Mesendoderm (in vitro differentiated cells): ENCODE measurements at regions not wholly inside any gene's neighbourhood (a gene's known extent, or its start where the extent isn't known, plus 50 kb on each side); places are given as distances from the start of the nearest gene placed in this dataset.

Source experiments
- DNase-seq: peaks from one replicate; pipeline ENCODE4 v3.0.0; 2013
- H2AK5ac ChIP-seq: 2 replicates; pipeline ENCODE4 v1.6.1; 2013; ENCODE audit warnings: low read length, inconsistent platforms
- H2BK120ac ChIP-seq: 2 replicates; pipeline ENCODE4 v1.6.1; 2013; ENCODE audit warnings: low read depth, mild to moderate bottlenecking, low read length, moderate library complexity, mixed read lengths
- H2BK15ac ChIP-seq: replicated peaks from 2 replicates; pipeline ENCODE4 v1.6.1; 2013; ENCODE audit warnings: low read depth, mild to moderate bottlenecking, moderate library complexity
- H2BK5ac ChIP-seq: 2 replicates; pipeline ENCODE4 v1.6.1; 2013; ENCODE audit warnings: low read length, inconsistent platforms
- H3K18ac ChIP-seq: 2 replicates; pipeline ENCODE4 v1.6.1; 2013; ENCODE audit warnings: mild to moderate bottlenecking, low read length, mixed read lengths
- H3K23ac ChIP-seq: one replicate; pipeline ENCODE4 v1.6.1; 2013; ENCODE audit warnings: low read length
- H3K27ac ChIP-seq: 2 replicates; pipeline ENCODE4 v1.5.1; 2013; ENCODE audit warnings: low read depth, mild to moderate bottlenecking, inconsistent platforms, low read length, moderate library complexity
- H3K27me3 ChIP-seq: 2 replicates; pipeline ENCODE4 v1.6.1; 2013; ENCODE audit warnings: low read length, control low read depth, mild to moderate bottlenecking, inconsistent platforms; ENCODE audit not compliant: insufficient read depth, poor library complexity
- H3K36me3 ChIP-seq: 2 replicates; pipeline ENCODE4 v1.6.1; 2013; ENCODE audit warnings: low read length, inconsistent platforms; ENCODE audit not compliant: control insufficient read depth, insufficient read depth
- H3K4ac ChIP-seq: one replicate; pipeline ENCODE4 v1.6.1; 2013; ENCODE audit warnings: low read depth, mild to moderate bottlenecking, low read length, moderate library complexity
- H3K4me1 ChIP-seq: 2 replicates; pipeline ENCODE4 v1.6.1; 2013; ENCODE audit warnings: low read depth, low read length, inconsistent platforms; ENCODE audit not compliant: control insufficient read depth
- H3K4me2 ChIP-seq: 2 replicates; pipeline ENCODE4 v1.6.1; 2013; ENCODE audit warnings: low read length
- H3K4me3 ChIP-seq: 2 replicates; pipeline ENCODE4 v1.5.1; 2013; ENCODE audit warnings: mild to moderate bottlenecking, low read length
- H3K56ac ChIP-seq: one replicate; pipeline ENCODE4 v1.6.1; 2013; ENCODE audit warnings: low read length
- H3K79me1 ChIP-seq: 2 replicates; pipeline ENCODE4 v1.6.1; 2013; ENCODE audit warnings: low read length, inconsistent platforms
- H3K79me2 ChIP-seq: 2 replicates; pipeline ENCODE4 v1.6.1; 2013; ENCODE audit warnings: mild to moderate bottlenecking, low read length; ENCODE audit not compliant: control insufficient read depth, insufficient read depth
- H3K9ac ChIP-seq: 2 replicates; pipeline ENCODE4 v1.6.1; 2013; ENCODE audit warnings: low read length, inconsistent platforms
- H4K5ac ChIP-seq: one replicate; pipeline ENCODE4 v1.6.1; 2013; ENCODE audit warnings: low read length
- H4K8ac ChIP-seq: one replicate; pipeline ENCODE4 v1.6.1; 2013; ENCODE audit warnings: low read depth, mild to moderate bottlenecking, control low read depth, low read length, moderate library complexity
- WGBS: extraction: QIAGEN DNeasy Blood & Tissue Kit; methylation state at CpG from one replicate; pipeline ENCODE4 v1.1.7; 2013; ENCODE audit warnings: low lambda C conversion rate, missing lambda C conversion rate; ENCODE audit not compliant: insufficient coverage; ENCODE audit errors: extremely low coverage; 5-methylcytosine and 5-hydroxymethylcytosine counted together

DNA sequence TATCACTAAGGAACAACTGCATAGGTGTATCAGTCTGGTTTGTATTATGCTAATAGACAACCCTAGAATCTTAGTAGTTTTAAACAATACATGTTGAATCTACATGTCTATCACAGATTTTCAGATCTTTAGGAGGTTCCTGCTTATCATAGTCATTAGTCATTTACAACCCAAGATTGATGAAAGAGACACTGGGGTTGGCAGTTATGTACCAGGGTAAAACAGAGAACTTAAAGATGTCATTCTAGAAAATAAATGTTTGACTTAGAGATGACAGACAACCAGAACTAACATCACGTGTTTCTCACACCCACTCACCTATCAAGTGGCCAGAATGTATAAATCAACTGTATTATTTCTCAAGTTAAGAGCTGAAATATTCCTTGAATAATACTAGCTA, 181.9 kb downstream of the PABPC4L start:
- H2AK5ac ChIP-seq: no peak overlapping the region
- no peak overlapping the region for H3K4me3 ChIP-seq
- H3K27ac ChIP-seq: no peak overlapping the region
- no peak overlapping the region for H2BK5ac ChIP-seq
- H3K9ac ChIP-seq: no peak overlapping the region
- no peak overlapping the region for H3K4ac ChIP-seq
- H3K18ac ChIP-seq: no peak overlapping the region
- H3K27me3 ChIP-seq: no peaks in the 10 kb centered on the region
- no peaks in the 10 kb centered on the region for H3K79me2 ChIP-seq
- no peak overlapping the region for H4K5ac ChIP-seq
- no peaks in the 10 kb centered on the region for H3K4me1 ChIP-seq
- H3K4me2 ChIP-seq: no peak overlapping the region
- H3K79me1 ChIP-seq: no peaks in the 10 kb centered on the region
- no peak overlapping the region for H4K8ac ChIP-seq
- H3K56ac ChIP-seq: no peak overlapping the region
- H3K36me3 ChIP-seq: no peaks in the 10 kb centered on the region
- H2BK120ac ChIP-seq: peak overlapping the region; percentile 73
- no CpG with 5 or more reads among the region's 1 CpG for WGBS
- no peak overlapping the region for H2BK15ac ChIP-seq
- no peak overlapping the region for H3K23ac ChIP-seq
- no peak for DNase-seq

DNA sequence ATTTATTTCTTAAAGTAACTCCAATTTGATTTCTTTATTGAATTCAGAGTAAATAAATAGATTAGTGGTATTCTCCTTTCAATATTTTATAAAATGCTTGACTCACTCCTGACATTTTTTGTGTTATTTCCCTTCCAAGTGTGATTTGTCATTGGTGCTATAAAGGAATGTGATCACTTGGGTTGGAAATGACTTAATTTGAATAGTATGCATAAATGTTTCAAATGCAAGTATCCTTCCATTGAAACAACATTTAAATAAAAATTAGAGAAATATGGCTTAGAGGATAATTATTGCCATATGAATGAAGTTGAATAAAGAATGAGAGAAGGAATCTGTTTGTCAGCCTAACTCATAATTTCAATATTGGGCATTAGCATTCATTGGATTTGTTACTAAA, 182.7 kb downstream of the PABPC4L start:
- H3K36me3 ChIP-seq: no peaks in the 10 kb centered on the region
- H2BK120ac ChIP-seq: no peak overlapping the region

DNA sequence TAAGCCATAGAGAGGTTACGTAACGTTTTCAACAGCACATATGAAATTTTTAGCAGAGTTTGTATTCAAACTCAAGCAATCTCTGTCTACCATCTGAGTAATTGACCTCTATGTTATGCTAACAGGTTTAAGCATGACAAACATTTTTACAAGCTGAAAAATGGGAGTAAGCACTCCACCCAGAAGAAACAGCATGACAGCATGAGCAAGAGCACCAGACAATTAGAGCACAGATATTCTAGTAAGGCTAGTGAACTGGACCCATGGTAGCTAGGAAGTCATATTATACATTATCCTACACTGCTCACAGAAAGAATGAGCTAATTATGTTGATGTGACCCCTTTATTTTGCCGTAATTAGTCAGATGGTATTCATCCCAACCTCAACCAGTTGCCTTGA, 200.5 kb downstream of the PABPC4L start:
- DNase-seq: no peak
- no peak overlapping the region for H3K9ac ChIP-seq
- H3K4ac ChIP-seq: no peak overlapping the region
- WGBS: no CpG with 5 or more reads among the region's 3 CpGs
- no peak overlapping the region for H4K5ac ChIP-seq
- no peaks in the 10 kb centered on the region for H3K79me2 ChIP-seq
- H3K4me1 ChIP-seq: no peaks in the 10 kb centered on the region
- H2BK15ac ChIP-seq: no peak overlapping the region
- H2BK120ac ChIP-seq: no peak overlapping the region
- H3K27ac ChIP-seq: no peak overlapping the region
- no peak overlapping the region for H3K18ac ChIP-seq
- H3K27me3 ChIP-seq: no peaks in the 10 kb centered on the region
- no peak overlapping the region for H3K4me3 ChIP-seq
- H4K8ac ChIP-seq: no peak overlapping the region
- no peaks in the 10 kb centered on the region for H3K79me1 ChIP-seq
- H2BK5ac ChIP-seq: no peak overlapping the region
- H3K4me2 ChIP-seq: no peak overlapping the region
- H3K36me3 ChIP-seq: no peaks in the 10 kb centered on the region
- H2AK5ac ChIP-seq: no peak overlapping the region
- no peak overlapping the region for H3K23ac ChIP-seq
- no peak overlapping the region for H3K56ac ChIP-seq

More for the DNA sequence above, 182.7 kb downstream of the PABPC4L start:
- H4K8ac ChIP-seq: no peak overlapping the region
- no peak overlapping the region for H3K4me3 ChIP-seq
- no peak overlapping the region for H3K4me2 ChIP-seq
- H3K18ac ChIP-seq: no peak overlapping the region
- H3K79me2 ChIP-seq: no peaks in the 10 kb centered on the region
- H3K56ac ChIP-seq: no peak overlapping the region
- peak; percentile 8 for DNase-seq
- no peak overlapping the region for H3K9ac ChIP-seq
- no peak overlapping the region for H2AK5ac ChIP-seq
- no peaks in the 10 kb centered on the region for H3K27me3 ChIP-seq
- H3K27ac ChIP-seq: no peak overlapping the region
- H2BK15ac ChIP-seq: no peak overlapping the region
- H3K4ac ChIP-seq: no peak overlapping the region
- H4K5ac ChIP-seq: no peak overlapping the region
- H3K23ac ChIP-seq: no peak overlapping the region
- no peaks in the 10 kb centered on the region for H3K4me1 ChIP-seq
- H3K79me1 ChIP-seq: no peaks in the 10 kb centered on the region
- no peak overlapping the region for H2BK5ac ChIP-seq

DNA sequence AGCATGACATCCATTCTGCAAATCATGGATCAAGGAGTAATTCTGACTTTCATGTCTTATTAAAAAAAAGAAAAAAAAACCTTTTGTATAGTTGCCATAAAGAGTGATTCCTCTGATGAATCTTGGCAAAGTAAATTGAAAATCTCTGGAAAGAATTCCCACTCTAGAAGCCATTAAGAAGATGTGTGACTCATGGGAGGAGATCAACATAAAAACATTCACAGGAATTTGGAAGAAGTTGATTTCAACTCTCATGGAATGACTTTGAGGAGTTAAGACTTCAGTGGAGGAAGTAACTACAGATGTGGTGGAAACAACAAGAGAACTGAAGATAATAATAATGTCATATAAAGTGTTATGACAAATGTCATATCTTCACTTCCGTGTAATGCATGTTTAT, 204.2 kb downstream of the PABPC4L start:
- no peak overlapping the region for H3K18ac ChIP-seq
- no peak overlapping the region for H4K5ac ChIP-seq
- no peak overlapping the region for H4K8ac ChIP-seq
- DNase-seq: peak; percentile 10
- no peak overlapping the region for H3K9ac ChIP-seq
- H3K4me3 ChIP-seq: no peak overlapping the region
- H2BK120ac ChIP-seq: no peak overlapping the region
- no peaks in the 10 kb centered on the region for H3K79me2 ChIP-seq
- no peak overlapping the region for H2BK15ac ChIP-seq
- no peak overlapping the region for H3K4ac ChIP-seq
- H3K27me3 ChIP-seq: no peaks in the 10 kb centered on the region
- no peak overlapping the region for H2AK5ac ChIP-seq
- no peak overlapping the region for H3K27ac ChIP-seq
- no peak overlapping the region for H3K56ac ChIP-seq
- H3K4me2 ChIP-seq: no peak overlapping the region
- H3K23ac ChIP-seq: no peak overlapping the region
- H3K4me1 ChIP-seq: no peaks in the 10 kb centered on the region
- no peak overlapping the region for H2BK5ac ChIP-seq
- no peaks in the 10 kb centered on the region for H3K79me1 ChIP-seq
- no peaks in the 10 kb centered on the region for H3K36me3 ChIP-seq
- no CpG with 5 or more reads among the region's 1 CpG for WGBS

DNA sequence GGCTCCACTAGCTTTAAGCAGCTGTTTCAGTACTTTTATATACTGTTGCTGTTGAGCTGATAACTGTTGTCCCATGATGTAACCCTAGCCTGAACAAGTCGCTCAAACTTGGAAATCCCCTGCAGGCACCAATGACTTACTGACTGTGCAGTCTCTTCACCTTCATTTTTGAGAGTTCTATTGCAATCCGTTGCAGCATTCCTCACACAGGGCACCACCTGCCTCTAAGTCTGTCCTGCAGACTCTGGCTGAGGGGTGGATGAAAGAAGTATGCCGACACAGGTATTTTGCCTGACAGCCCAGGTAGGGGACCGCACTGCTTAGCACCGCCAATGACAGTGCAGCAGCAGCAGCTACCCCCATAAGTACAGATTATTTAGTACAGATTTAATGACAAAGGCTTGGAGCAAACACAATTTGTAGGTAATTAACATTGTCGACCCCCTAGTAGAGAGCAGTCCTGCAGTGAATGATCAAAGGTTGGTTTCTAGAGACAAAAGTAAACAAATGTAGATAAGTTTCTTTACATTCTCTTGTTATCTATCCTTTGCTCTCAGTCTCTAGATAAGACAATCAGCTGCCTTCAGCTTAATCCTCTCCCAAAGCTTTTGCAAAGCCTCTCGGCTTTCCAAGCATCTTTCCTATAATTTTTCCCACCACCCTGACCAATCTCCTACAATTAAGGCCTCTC, 205.0 kb downstream of the PABPC4L start:
- no peak overlapping the region for H2BK15ac ChIP-seq
- H3K56ac ChIP-seq: no peak overlapping the region
- no peak overlapping the region for H3K18ac ChIP-seq
- H4K5ac ChIP-seq: no peak overlapping the region
- H3K79me1 ChIP-seq: no peaks in the 10 kb centered on the region
- peak overlapping the region; percentile 43 for H3K27ac ChIP-seq
- H3K27me3 ChIP-seq: no peaks in the 10 kb centered on the region
- WGBS: no CpG with 5 or more reads among the region's 7 CpGs
- H3K4me3 ChIP-seq: no peak overlapping the region
- no peaks in the 10 kb centered on the region for H3K36me3 ChIP-seq
- no peak overlapping the region for H3K23ac ChIP-seq
- no peak overlapping the region for H2BK5ac ChIP-seq
- no peak overlapping the region for H2AK5ac ChIP-seq
- no peaks in the 10 kb centered on the region for H3K4me1 ChIP-seq
- H3K4ac ChIP-seq: no peak overlapping the region
- no peak overlapping the region for H4K8ac ChIP-seq
- H3K79me2 ChIP-seq: no peaks in the 10 kb centered on the region
- H3K9ac ChIP-seq: no peak overlapping the region
- DNase-seq: peak; percentile 80
- no peak overlapping the region for H2BK120ac ChIP-seq
- H3K4me2 ChIP-seq: no peak overlapping the region
